ENCODE measurements at regions not wholly inside any gene's neighbourhood (a gene's known extent, or its start where the extent isn't known, plus 50 kb on each side); places are given as distances from the start of the nearest gene placed in this dataset.

DNA sequence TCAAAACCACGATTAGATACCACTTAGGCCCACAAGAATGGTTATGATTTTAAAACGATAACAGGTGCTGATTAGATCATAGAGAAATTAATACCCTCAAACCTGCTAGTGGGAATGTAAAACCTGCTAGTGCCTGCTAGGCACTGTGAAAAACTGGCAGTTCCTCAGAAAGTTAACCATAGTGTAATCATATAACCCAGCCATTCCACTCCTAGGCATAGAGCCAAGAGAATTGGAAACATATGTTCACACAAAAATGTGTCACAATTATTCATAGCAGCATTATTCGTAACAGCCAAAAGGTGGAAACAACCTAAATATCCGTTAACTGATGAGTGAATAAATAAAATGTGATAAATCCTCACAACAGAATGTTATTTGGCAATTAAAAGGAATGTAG lies 122.2 kb upstream of the SYN3 start:
- TF ChIP-seq, protein P1, sequence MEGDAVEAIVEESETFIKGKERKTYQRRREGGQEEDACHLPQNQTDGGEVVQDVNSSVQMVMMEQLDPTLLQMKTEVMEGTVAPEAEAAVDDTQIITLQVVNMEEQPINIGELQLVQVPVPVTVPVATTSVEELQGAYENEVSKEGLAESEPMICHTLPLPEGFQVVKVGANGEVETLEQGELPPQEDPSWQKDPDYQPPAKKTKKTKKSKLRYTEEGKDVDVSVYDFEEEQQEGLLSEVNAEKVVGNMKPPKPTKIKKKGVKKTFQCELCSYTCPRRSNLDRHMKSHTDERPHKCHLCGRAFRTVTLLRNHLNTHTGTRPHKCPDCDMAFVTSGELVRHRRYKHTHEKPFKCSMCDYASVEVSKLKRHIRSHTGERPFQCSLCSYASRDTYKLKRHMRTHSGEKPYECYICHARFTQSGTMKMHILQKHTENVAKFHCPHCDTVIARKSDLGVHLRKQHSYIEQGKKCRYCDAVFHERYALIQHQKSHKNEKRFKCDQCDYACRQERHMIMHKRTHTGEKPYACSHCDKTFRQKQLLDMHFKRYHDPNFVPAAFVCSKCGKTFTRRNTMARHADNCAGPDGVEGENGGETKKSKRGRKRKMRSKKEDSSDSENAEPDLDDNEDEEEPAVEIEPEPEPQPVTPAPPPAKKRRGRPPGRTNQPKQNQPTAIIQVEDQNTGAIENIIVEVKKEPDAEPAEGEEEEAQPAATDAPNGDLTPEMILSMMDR (IDR thresholded peaks at IDR 0.05; ENCODE audit: poor library complexity, severe bottlenecking): no peak
- TF ChIP-seq, protein P2, sequence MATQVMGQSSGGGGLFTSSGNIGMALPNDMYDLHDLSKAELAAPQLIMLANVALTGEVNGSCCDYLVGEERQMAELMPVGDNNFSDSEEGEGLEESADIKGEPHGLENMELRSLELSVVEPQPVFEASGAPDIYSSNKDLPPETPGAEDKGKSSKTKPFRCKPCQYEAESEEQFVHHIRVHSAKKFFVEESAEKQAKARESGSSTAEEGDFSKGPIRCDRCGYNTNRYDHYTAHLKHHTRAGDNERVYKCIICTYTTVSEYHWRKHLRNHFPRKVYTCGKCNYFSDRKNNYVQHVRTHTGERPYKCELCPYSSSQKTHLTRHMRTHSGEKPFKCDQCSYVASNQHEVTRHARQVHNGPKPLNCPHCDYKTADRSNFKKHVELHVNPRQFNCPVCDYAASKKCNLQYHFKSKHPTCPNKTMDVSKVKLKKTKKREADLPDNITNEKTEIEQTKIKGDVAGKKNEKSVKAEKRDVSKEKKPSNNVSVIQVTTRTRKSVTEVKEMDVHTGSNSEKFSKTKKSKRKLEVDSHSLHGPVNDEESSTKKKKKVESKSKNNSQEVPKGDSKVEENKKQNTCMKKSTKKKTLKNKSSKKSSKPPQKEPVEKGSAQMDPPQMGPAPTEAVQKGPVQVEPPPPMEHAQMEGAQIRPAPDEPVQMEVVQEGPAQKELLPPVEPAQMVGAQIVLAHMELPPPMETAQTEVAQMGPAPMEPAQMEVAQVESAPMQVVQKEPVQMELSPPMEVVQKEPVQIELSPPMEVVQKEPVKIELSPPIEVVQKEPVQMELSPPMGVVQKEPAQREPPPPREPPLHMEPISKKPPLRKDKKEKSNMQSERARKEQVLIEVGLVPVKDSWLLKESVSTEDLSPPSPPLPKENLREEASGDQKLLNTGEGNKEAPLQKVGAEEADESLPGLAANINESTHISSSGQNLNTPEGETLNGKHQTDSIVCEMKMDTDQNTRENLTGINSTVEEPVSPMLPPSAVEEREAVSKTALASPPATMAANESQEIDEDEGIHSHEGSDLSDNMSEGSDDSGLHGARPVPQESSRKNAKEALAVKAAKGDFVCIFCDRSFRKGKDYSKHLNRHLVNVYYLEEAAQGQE (IDR thresholded peaks at IDR 0.05; ENCODE audit: borderline replicate concordance): no peak
- TF ChIP-seq POLR2AphosphoS5 (IDR thresholded peaks at IDR 0.05) (no peak), EZH2 (IDR thresholded peaks at IDR 0.05; ENCODE audit: borderline replicate concordance, insufficient read depth, low read length, poor library complexity, severe bottlenecking) (no peak), EP300 (conservative IDR thresholded peaks at IDR 0.05; ENCODE audit: poor library complexity, severe bottlenecking) (no peak), RAD21 (conservative IDR thresholded peaks at IDR 0.05) (no peak)
